VCaP (cell line): ENCODE measurements at regions not wholly inside any gene's neighbourhood (a gene's known extent, or its start where the extent isn't known, plus 50 kb on each side); places are given as distances from the start of the nearest gene placed in this dataset.

ENCODE experiments used
- H3K27ac ChIP-seq: fragments of 450-650 bp; 2 replicates; pipeline ENCODE4 v1.5.1; 2017
- TF ChIP-seq, protein P1 (sequence below): fragments of 450-650 bp; conservative IDR thresholded peaks from 2 replicates; pipeline ENCODE4 v1.5.1; 2017; ENCODE audit warnings: mild to moderate bottlenecking, moderate library complexity

DNA sequence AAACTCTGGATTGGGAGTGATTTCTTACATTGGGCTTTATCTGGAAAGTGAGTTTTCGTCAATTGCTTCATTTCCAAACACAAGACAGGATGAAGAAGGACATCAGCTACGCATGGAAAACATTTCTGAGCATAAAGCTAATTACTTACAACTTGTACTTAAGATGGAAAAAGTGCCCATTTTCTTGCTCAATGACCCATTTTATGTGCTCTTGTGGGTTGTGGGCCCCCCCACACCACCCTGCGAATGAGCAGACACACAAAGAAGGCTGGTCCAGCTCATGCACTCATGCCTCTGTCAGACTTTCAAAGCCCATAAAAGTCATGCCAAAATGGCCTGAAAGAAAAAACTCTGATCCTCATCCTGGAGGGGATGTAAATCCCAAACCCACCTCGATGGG, 663.0 kb downstream of the AJAP1 start:
- TF ChIP-seq, protein P1, sequence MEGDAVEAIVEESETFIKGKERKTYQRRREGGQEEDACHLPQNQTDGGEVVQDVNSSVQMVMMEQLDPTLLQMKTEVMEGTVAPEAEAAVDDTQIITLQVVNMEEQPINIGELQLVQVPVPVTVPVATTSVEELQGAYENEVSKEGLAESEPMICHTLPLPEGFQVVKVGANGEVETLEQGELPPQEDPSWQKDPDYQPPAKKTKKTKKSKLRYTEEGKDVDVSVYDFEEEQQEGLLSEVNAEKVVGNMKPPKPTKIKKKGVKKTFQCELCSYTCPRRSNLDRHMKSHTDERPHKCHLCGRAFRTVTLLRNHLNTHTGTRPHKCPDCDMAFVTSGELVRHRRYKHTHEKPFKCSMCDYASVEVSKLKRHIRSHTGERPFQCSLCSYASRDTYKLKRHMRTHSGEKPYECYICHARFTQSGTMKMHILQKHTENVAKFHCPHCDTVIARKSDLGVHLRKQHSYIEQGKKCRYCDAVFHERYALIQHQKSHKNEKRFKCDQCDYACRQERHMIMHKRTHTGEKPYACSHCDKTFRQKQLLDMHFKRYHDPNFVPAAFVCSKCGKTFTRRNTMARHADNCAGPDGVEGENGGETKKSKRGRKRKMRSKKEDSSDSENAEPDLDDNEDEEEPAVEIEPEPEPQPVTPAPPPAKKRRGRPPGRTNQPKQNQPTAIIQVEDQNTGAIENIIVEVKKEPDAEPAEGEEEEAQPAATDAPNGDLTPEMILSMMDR = no peak
- no peak overlapping the region for H3K27ac ChIP-seq

DNA sequence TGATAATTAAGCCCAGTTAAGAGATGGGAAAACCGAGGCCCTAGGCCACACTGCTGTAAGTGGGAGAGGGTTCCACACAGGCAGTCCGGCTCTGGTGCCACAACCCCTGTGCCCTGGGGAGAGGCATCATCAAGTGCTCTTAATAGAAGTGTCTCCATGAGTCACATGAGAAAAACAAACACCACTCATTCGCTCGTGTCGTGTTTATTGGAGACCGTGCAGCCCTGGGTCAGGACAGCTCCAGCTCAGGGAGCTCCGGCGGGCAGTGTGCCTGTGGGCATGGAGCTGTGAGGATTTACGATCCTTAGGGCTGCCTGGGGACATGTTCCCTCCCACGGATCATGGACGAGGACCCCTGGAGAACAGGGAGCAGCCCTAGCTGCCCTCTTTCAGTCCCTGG, 658.5 kb downstream of the AJAP1 start:
- TF ChIP-seq, protein P1 = no peak
- no peak overlapping the region for H3K27ac ChIP-seq

DNA sequence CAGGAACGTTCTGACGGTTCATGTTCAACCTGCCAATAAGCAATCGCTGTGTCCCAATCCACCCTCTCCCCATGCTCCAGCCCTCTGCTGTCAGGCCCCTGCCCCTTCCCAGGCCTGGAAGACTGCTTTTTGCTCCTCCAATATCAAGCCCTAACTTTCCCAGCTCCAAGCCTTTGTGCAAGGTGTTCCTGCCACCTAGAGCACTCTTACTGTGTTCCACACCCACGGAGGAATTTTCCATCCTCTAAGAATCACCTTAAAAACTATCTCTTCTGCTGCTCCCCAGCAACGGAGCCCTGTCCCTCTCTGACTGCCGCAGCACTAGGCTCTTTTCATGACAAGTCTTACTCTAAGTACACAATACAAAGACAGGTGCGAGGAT, 657.9 kb downstream of the AJAP1 start:
- TF ChIP-seq, protein P1 = no peak
- H3K27ac ChIP-seq = no peak overlapping the region

DNA sequence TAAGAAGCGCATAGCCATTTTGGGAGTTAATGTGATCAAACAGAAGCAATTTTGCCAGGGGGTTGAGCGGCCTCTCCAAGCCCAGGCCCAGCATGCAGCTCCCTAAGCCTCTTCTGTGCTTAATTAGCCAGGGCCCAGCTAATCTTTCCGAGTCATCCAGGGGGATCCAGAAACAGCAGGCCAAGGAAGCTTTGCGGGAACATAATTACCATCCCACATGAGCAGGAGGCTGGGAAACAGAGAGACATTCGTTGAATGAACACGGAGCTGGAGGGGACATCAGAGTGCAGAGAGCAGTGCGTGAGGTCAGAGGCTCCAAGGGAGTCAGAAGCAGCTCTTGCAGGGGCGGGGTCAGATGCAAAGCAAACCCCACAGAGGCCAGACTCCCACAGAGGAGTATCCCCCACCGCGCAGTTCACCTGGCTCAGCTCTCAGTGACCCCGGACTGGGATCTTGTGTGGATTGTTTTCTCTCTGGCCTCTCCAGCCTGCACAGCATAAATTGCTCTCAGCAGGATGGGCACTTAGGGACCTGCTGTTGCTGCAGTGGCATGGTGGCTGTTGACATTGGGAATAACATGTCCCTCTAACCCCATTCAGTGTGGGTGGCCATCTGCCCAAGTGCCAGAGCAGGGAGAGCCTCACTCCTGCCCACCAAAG, 657.4 kb downstream of the AJAP1 start:
- TF ChIP-seq, protein P1 = no peak
- no peak overlapping the region for H3K27ac ChIP-seq

DNA sequence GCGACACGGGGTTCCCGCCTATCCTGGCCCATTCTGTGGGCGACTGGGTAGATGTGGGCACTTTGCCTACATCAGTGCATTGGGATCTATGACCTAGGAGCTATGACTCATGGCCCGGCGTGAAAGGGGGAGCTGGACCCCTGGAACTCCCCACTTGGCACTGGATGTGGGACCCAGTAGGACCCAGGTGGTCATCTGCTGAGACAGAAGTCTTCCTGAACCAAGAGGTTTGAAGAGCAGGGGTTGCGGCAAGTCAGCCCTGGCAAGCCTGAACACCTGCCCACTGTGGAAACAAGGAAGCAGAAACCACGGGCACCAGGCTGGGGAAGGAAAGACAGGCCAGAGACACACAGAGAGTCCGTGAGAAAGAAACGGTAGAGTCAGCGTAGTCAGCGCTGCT, 656.7 kb downstream of the AJAP1 start:
- TF ChIP-seq, protein P1 = no peak
- no peak overlapping the region for H3K27ac ChIP-seq

DNA sequence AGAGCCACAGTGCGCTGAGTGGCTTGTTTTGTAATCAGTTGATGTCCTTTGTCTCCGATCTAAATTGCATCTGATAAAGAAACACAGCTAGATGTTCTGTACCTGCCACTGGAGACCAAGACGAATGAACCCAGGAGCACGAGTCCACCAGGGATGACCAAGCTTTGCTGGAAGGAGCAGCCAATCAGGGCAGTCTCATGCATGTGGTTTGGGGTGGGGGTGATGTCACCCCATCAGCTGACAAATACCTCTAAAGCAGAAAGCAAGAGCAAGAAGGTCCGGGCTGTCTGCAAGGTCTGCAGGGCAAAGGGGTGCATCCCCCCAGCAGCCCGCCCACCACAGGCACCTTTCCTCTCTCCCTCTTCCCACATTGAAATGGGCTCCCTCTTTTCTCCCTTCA, 653.8 kb downstream of the AJAP1 start:
- no peak overlapping the region for H3K27ac ChIP-seq
- TF ChIP-seq, protein P1 = no peak

DNA sequence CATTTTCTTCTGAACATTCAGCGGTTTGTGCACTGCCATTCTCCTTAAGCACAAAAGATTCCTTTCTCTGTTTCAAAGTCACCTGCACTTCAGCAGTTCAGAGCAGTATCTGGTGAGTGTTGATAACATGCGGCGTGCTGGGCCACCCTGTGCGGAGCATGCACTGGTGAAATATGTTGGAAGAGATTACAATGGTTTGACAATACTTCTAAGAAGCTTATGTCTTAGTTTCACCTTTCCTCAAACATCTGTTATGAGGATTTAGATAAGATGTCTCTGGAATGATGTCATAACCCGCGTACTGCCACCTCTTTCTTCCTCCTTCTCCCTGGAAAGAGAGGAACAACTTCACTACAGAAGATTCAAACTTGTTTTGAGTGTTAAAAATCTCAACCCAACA, 650.3 kb downstream of the AJAP1 start:
- H3K27ac ChIP-seq = no peak overlapping the region
- TF ChIP-seq, protein P1 = no peak
